CD4-positive, alpha-beta memory T cell (primary cell): ENCODE measurements at regions not wholly inside any gene's neighbourhood (a gene's known extent, or its start where the extent isn't known, plus 50 kb on each side); places are given as distances from the start of the nearest gene placed in this dataset.
"Not testable (repeated sequence)": the region's sequence is repeated elsewhere in the genome, so short reads cannot be mapped to it uniquely, and the experiment has no call there.

Source experiments
- CTCF ChIA-PET: fragments of 350-600 bp; sonication (Branson Sonifier 250); formaldehyde crosslinking; loops from one replicate; lab custom pipeline; 2021; ENCODE audit warnings: inconsistent platforms; ENCODE audit not compliant: partially characterized antibody; lab: Charles Lee
- POLR2A ChIA-PET: fragments of 350-600 bp; sonication (Branson Sonifier 250); formaldehyde crosslinking; loops from one replicate; lab custom pipeline; 2021; ENCODE audit not compliant: partially characterized antibody; lab: Charles Lee
- DNase-seq, 5 donors: peaks; one replicate each; pipeline versions ENCODE4 v3.0.0 to v3.0.0-alpha.2; 2020 to 2022; ENCODE audit warnings: mixed read lengths in 1 of 5
- H3K27ac ChIP-seq: one replicate; pipeline ENCODE4 v1.7.0; 2013; ENCODE audit warnings: low read depth, low read length
- H3K27me3 ChIP-seq: 2 replicates; pipeline ENCODE4 v1.7.0; 2013; ENCODE audit warnings: mild to moderate bottlenecking, low read length, moderate library complexity; ENCODE audit not compliant: insufficient read depth
- H3K36me3 ChIP-seq: 2 replicates; pipeline ENCODE4 v1.7.0; 2013; ENCODE audit warnings: mild to moderate bottlenecking, low read length, moderate library complexity; ENCODE audit not compliant: insufficient read depth
- H3K4me1 ChIP-seq: 2 replicates; pipeline ENCODE4 v1.7.0; 2013; ENCODE audit warnings: mild to moderate bottlenecking, low read length, moderate library complexity; ENCODE audit not compliant: insufficient read depth
- H3K4me3 ChIP-seq, 2 donors: one replicate each; pipeline ENCODE4 v1.7.0; 2013; ENCODE audit warnings: low read length in 2 of 2, mild to moderate bottlenecking in 1 of 2
- H3K9me3 ChIP-seq, 2 donors: one replicate each; pipeline ENCODE4 v1.7.0; 2013; ENCODE audit warnings: low read length in 2 of 2, control low read depth in 1 of 2; ENCODE audit not compliant: control insufficient read depth in 1 of 2
- H3K27ac Mint-ChIP-seq, 7 donors: one replicate each; pipeline ENCODE4 v1.8.0; 2020 to 2021; ENCODE audit warnings: mixed read lengths in 7 of 7, mild to moderate bottlenecking in 6 of 7, inconsistent platforms in 3 of 7, moderate library complexity in 3 of 7
- H3K27me3 Mint-ChIP-seq, 2 donors: one replicate each; pipeline ENCODE4 v1.8.0; 2020 to 2021; ENCODE audit warnings: mixed read lengths in 2 of 2
- H3K36me3 Mint-ChIP-seq, 2 donors: one replicate each; pipeline ENCODE4 v1.8.0; 2020 to 2021; ENCODE audit warnings: mixed read lengths in 2 of 2, inconsistent platforms in 1 of 2, mild to moderate bottlenecking in 1 of 2
- H3K4me1 Mint-ChIP-seq, 4 donors: one replicate each; pipeline ENCODE4 v1.8.0; 2020 to 2021; ENCODE audit warnings: mixed read lengths in 4 of 4, mild to moderate bottlenecking in 1 of 4
- H3K4me3 Mint-ChIP-seq, 8 donors: one replicate each; pipeline ENCODE4 v1.8.0; 2020 to 2021; ENCODE audit warnings: mixed read lengths in 8 of 8, mild to moderate bottlenecking in 7 of 8, moderate library complexity in 6 of 8, inconsistent platforms in 3 of 8
- H3K9me3 Mint-ChIP-seq, 8 donors: one replicate each; pipeline ENCODE4 v1.8.0; 2020 to 2021; ENCODE audit warnings: mixed read lengths in 8 of 8, mild to moderate bottlenecking in 5 of 8, inconsistent platforms in 3 of 8, moderate library complexity in 1 of 8
- intact Hi-C: fragments of 100-400 bp; cut with micrococcal nuclease; formaldehyde crosslinking; loops from one replicate; pipeline ENCODE4 v1.15.1; 2023

DNA sequence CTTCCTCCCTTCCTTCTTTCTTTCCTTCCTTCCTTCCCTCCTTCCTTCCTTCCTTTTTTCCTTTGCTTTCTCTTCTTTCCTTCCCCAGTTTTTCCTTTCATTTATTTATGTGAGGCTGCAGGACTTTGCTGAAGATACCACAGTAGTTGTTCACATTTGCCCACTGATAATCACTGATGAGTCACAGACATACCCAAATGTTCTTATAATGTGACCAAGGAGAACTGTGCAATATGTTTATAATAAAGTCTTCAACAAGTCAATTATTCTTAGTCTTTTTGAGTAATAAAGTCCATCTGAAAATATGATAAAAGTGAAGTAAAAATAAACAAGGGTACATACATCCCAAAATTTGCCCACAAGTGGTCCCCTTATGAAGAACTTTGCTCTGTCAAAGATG is 159.7 kb downstream of the GNAI1 start:
- no peak for DNase-seq
- H3K27me3 Mint-ChIP-seq, result no peaks in the 10 kb centered on the region
- intact Hi-C loops, result no loop called here
- no peaks in the 10 kb centered on the region for H3K27me3 ChIP-seq
- peaks cover 12 to 49% (median 26%) of the 10 kb centered on the region in 8 donors for H3K9me3 Mint-ChIP-seq
- H3K4me3 ChIP-seq, result no peak overlapping the region
- no peak overlapping the region for H3K27ac ChIP-seq
- ChIA-PET POLR2A (no interaction called here), CTCF (no interaction called here)
- no peaks in the 10 kb centered on the region for H3K4me1 ChIP-seq
- H3K27ac Mint-ChIP-seq, result no peak overlapping the region
- H3K4me3 Mint-ChIP-seq, result no peak overlapping the region
- H3K36me3 ChIP-seq, result no peaks in the 10 kb centered on the region
- H3K36me3 Mint-ChIP-seq, result peaks cover 0 to 2% of the 10 kb centered on the region in 2 donors
- no peaks in the 10 kb centered on the region for H3K4me1 Mint-ChIP-seq
- no peaks in the 10 kb centered on the region for H3K9me3 ChIP-seq

DNA sequence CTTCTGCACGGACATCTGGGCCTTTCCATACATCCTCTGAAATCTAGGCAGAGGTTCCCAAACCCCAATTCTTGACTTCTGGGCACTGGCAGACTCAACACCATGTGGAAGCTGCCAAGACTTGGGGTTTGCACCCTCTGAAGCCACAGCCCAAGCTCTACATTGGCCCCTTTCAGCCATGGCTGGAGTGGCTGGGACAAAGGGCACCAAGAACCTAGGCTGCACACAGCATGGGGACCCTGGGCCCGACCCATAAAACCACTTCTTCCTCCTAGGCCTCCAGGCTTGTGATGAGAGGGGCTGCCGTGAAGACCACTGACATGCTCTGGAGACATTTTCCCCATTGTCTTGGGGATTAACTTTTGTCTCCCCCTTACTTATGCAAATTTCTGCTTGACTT is 158.0 kb downstream of the GNAI1 start:
- H3K27me3 ChIP-seq, H3K27ac ChIP-seq, H3K4me3 ChIP-seq, H3K27ac Mint-ChIP-seq, H3K36me3 Mint-ChIP-seq, H3K4me3 Mint-ChIP-seq, H3K27me3 Mint-ChIP-seq, H3K9me3 ChIP-seq, CTCF ChIA-PET, POLR2A ChIA-PET, H3K36me3 ChIP-seq, DNase-seq, H3K4me1 Mint-ChIP-seq, intact Hi-C loops, H3K4me1 ChIP-seq: not testable (repeated sequence)
- H3K9me3 Mint-ChIP-seq, result peaks cover 12 to 49% (median 25%) of the 10 kb centered on the region in 8 donors

GRCh38 chr7:80288175-80289122 is 153.8 kb downstream of the GNAI1 start:
- POLR2A ChIA-PET, result no interaction called here

DNA sequence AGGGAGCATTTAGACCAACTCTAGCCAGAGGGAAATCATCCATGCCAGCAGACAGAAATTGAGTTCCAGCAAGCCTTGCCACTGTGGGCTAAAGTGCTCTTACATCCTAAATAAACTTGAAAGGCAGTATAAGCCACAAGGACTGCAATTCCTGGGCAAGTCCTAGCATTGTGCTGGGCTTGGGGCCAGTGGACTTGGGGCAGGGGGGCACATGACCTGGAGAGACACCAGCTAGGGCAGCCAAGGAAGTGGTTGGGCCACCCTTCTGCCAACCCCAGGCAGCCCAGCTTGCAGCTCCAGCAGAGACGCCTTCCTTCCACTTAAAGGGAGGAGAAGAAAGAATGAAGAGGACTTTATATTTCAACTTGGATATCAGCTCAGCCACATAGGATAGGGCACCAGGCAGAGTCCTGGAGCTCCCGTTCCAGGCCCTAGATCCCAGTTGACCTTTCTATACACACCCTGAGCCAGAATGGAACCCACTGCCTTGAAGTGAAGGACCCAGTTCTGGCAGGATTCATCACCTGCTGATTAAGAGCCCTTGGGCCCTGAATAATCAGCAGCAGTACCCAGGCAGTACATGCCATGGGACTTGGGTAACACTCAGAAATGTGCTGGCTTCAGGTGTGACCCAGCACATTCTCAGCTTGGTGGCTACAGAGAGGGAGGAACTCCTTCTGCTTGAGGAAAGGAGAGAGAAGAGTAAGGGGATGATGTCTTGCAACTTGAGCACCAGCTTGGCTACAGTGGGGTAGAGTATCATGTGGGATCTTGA is 153.0 kb downstream of the GNAI1 start:
- Mint-ChIP-seq H3K36me3 (no peaks in the 10 kb centered on the region), H3K27me3 (no peaks in the 10 kb centered on the region), H3K27ac (no peak overlapping the region), H3K9me3 (peaks cover 2 to 22% (median 10%) of the 10 kb centered on the region in 8 donors), H3K4me3 (no peak overlapping the region), H3K4me1 (no peaks in the 10 kb centered on the region)
- DNase-seq, result no peak
- intact Hi-C loops, result no loop called here
- no peaks in the 10 kb centered on the region for H3K9me3 ChIP-seq
- no peaks in the 10 kb centered on the region for H3K27me3 ChIP-seq
- POLR2A ChIA-PET, result no interaction called here
- H3K27ac ChIP-seq, result no peak overlapping the region
- no peaks in the 10 kb centered on the region for H3K4me1 ChIP-seq
- H3K36me3 ChIP-seq, result no peaks in the 10 kb centered on the region
- no peak overlapping the region for H3K4me3 ChIP-seq
- CTCF ChIA-PET, result no interaction called here

More at GRCh38 chr7:80288175-80289122, 153.8 kb downstream of the GNAI1 start:
- Histone ChIP-seq H3K4me3 (no peak overlapping the region), H3K27me3 (no peaks in the 10 kb centered on the region), H3K36me3 (no peaks in the 10 kb centered on the region), H3K9me3 (no peaks in the 10 kb centered on the region), H3K4me1 (no peaks in the 10 kb centered on the region), H3K27ac (no peak overlapping the region)
- Mint-ChIP-seq H3K36me3 (peaks cover 0 to 2% of the 10 kb centered on the region in 2 donors), H3K4me3 (no peak overlapping the region), H3K4me1 (no peaks in the 10 kb centered on the region), H3K9me3 (peaks cover 5 to 25% (median 11%) of the 10 kb centered on the region in 8 donors), H3K27me3 (no peaks in the 10 kb centered on the region), H3K27ac (no peak overlapping the region)
- no peak for DNase-seq
- CTCF ChIA-PET, result no interaction called here
- intact Hi-C loops, result no loop called here

- H3K9me3 ChIP-seq, result no peaks in the 10 kb centered on the region
- ChIA-PET CTCF (no interaction called here), POLR2A (no interaction called here)
- DNase-seq, result no peak
- Mint-ChIP-seq H3K4me1 (no peaks in the 10 kb centered on the region), H3K36me3 (no peaks in the 10 kb centered on the region), H3K27me3 (no peaks in the 10 kb centered on the region), H3K4me3 (no peak overlapping the region), H3K27ac (no peak overlapping the region), H3K9me3 (peaks cover 2 to 20% (median 11%) of the 10 kb centered on the region in 8 donors)
- no peak overlapping the region for H3K4me3 ChIP-seq
- H3K4me1 ChIP-seq, result no peaks in the 10 kb centered on the region
- no peaks in the 10 kb centered on the region for H3K27me3 ChIP-seq
- H3K36me3 ChIP-seq, result no peaks in the 10 kb centered on the region
- no peak overlapping the region for H3K27ac ChIP-seq
- intact Hi-C loops, result no loop called here
Measured at GRCh38 chr7:80286611-80287010, 152.0 kb downstream of the GNAI1 start.

DNA sequence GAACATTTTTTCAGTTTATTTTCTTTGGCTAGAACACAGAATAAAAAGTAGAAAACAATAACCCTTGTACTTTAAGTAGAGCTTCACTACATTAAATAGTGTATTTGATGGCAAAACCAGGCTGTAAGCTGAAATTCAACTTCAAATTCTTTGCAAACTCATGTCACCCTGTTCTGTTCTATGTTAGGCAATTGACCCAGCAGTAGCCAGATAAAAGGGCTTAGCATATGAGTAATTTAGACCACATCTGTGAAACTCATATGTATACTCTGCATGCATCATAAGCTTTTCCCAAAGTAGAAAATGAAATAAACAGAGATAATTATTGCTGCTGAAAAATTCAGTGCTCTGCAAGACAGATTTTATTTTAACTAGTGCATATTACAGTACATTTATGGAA is 150.2 kb downstream of the GNAI1 start:
- Mint-ChIP-seq H3K4me1 (no peaks in the 10 kb centered on the region), H3K36me3 (no peaks in the 10 kb centered on the region), H3K27me3 (no peaks in the 10 kb centered on the region), H3K27ac (no peak overlapping the region), H3K9me3 (peaks cover 4 to 15% (median 10%) of the 10 kb centered on the region in 8 donors), H3K4me3 (no peak overlapping the region)
- ChIA-PET CTCF (no interaction called here), POLR2A (no interaction called here)
- Histone ChIP-seq H3K4me3 (no peak overlapping the region), H3K36me3 (no peaks in the 10 kb centered on the region), H3K4me1 (no peaks in the 10 kb centered on the region), H3K27ac (no peak overlapping the region), H3K9me3 (no peaks in the 10 kb centered on the region), H3K27me3 (no peaks in the 10 kb centered on the region)
- intact Hi-C loops, result no loop called here
- no peak for DNase-seq

DNA sequence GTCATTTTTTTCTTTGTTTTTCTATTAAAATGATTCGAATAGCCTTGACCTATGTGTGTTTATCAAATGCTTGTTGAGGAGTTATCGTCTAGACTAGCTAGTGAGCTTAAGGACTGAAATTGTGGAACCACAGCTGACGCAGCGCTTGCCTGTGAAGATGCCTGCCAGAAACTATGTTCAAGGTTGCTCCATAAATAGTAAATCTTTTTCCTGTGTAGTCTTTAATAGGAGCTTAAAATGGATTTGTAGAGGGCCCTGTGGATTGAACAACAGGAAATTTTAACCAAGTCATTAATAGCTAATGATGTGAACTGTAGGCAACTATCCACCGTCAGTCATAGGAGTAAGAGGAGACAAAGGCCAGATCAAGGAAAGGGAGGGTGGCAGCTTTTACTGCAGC is 145.1 kb downstream of the GNAI1 start:
- H3K4me1 Mint-ChIP-seq, result no peaks in the 10 kb centered on the region
- H3K4me1 ChIP-seq, result no peaks in the 10 kb centered on the region
- ChIA-PET POLR2A (no interaction called here), CTCF (no interaction called here)
- intact Hi-C loops, result no loop called here
- no peaks in the 10 kb centered on the region for H3K9me3 ChIP-seq
- H3K27ac Mint-ChIP-seq, result no peak overlapping the region
- H3K27me3 ChIP-seq, result no peaks in the 10 kb centered on the region
- H3K27ac ChIP-seq, result no peak overlapping the region
- H3K4me3 ChIP-seq, result no peak overlapping the region
- no peak for DNase-seq
- no peaks in the 10 kb centered on the region for H3K36me3 ChIP-seq
- no peak overlapping the region for H3K4me3 Mint-ChIP-seq
- H3K36me3 Mint-ChIP-seq, result no peaks in the 10 kb centered on the region
- H3K9me3 Mint-ChIP-seq, result peaks cover 4 to 14% (median 7%) of the 10 kb centered on the region in 8 donors
- H3K27me3 Mint-ChIP-seq, result no peaks in the 10 kb centered on the region
